GM19328 (cell line): ENCODE measurements at regions not wholly inside any gene's neighbourhood (a gene's known extent, or its start where the extent isn't known, plus 50 kb on each side); places are given as distances from the start of the nearest gene placed in this dataset.

ENCODE experiments used
- ATAC-seq: cut with Tn5 transposase; IDR thresholded peaks from one replicate; pipeline ENCODE4 v1.9.1; 2021; ENCODE audit warnings: mild to moderate bottlenecking, moderate library complexity; ENCODE audit not compliant: unreplicated experiment

GRCh38 chr12:125954362-125954761 lies 889.1 kb downstream of the AACS start:
- ATAC-seq = no peak

- ATAC-seq = no peak
Measured at GRCh38 chr12:125956186-125956585, 891.0 kb downstream of the AACS start.

- ATAC-seq = no peak
Measured at GRCh38 chr12:125966641-125967040, 901.4 kb downstream of the AACS start.

GRCh38 chr12:125968413-125968812 lies 903.2 kb downstream of the AACS start:
- ATAC-seq = no peak

GRCh38 chr12:125971981-125972380 lies 906.7 kb downstream of the AACS start:
- no peak for ATAC-seq

GRCh38 chr12:125978286-125978685 lies 913.1 kb downstream of the AACS start:
- no peak for ATAC-seq

GRCh38 chr12:125981610-125982253 lies 916.5 kb downstream of the AACS start:
- ATAC-seq = no peak

GRCh38 chr12:125983094-125983783 lies 918.0 kb downstream of the AACS start:
- no peak for ATAC-seq

- ATAC-seq = no peak
Measured at GRCh38 chr12:125983784-125984500, 918.7 kb downstream of the AACS start.

- no peak for ATAC-seq
Measured at GRCh38 chr12:125988545-125988944, 923.3 kb downstream of the AACS start.

- no peak for ATAC-seq
Measured at GRCh38 chr12:125989696-125990095, 924.5 kb downstream of the AACS start.

- no peak for ATAC-seq
Measured at GRCh38 chr12:125996443-125996842, 931.2 kb downstream of the AACS start.

GRCh38 chr12:125999628-126000027 lies 934.4 kb downstream of the AACS start:
- ATAC-seq = no peak

- ATAC-seq = no peak
Measured at GRCh38 chr12:126019385-126019784, 954.1 kb downstream of the AACS start.

- no peak for ATAC-seq
Measured at GRCh38 chr12:126021675-126022074, 956.4 kb downstream of the AACS start.

GRCh38 chr12:126027825-126028224 lies 962.6 kb downstream of the AACS start:
- ATAC-seq = no peak

- ATAC-seq = no peak
Measured at GRCh38 chr12:126030573-126030972, 965.3 kb downstream of the AACS start.

- ATAC-seq = no peak
Measured at GRCh38 chr12:126033751-126034150, 968.5 kb downstream of the AACS start.

- no peak for ATAC-seq
Measured at GRCh38 chr12:126036348-126036747, 971.1 kb downstream of the AACS start.

- no peak for ATAC-seq
Measured at GRCh38 chr12:126038434-126038833, 973.2 kb downstream of the AACS start.

GRCh38 chr12:126040307-126040706 lies 975.1 kb downstream of the AACS start:
- no peak for ATAC-seq

GRCh38 chr12:126042286-126042685 lies 977.1 kb downstream of the AACS start:
- no peak for ATAC-seq
